ENCODE measurements at regions not wholly inside any gene's neighbourhood (a gene's known extent, or its start where the extent isn't known, plus 50 kb on each side); places are given as distances from the start of the nearest gene placed in this dataset.

- ATAC-seq (ENCODE audit: insufficient read depth, low FRiP score): no peak
- WGBS, 2 donors: 67 to 69% methylated on average over 2 of the region's 2 CpGs
- Histone ChIP-seq H3K9me3 (ENCODE audit: control insufficient read depth in 4 of 4, insufficient read depth in 3 of 4, low read length in 3 of 4) (no peaks in the 10 kb centered on the region), H3K4me3 (no peak overlapping the region), H3K9ac (ENCODE audit: insufficient read depth in 1 of 2, low read length in 2 of 2) (no peak overlapping the region), H3K4me1 (ENCODE audit: control insufficient read depth in 5 of 5, insufficient read depth in 5 of 5, low read length in 5 of 5) (peaks cover 0 to 29% (median 7%) of the 10 kb centered on the region in 5 donors), H3K27ac (ENCODE audit: low read depth in 1 of 2, low read length in 1 of 2) (no peak overlapping the region), H3K27me3 (ENCODE audit: control insufficient read depth in 3 of 3, insufficient read depth in 3 of 3, low read length in 2 of 3) (no peaks in the 10 kb centered on the region), H3K36me3 (ENCODE audit: control insufficient read depth in 4 of 4, insufficient read depth in 4 of 4, low read length in 4 of 4) (no peaks in the 10 kb centered on the region)
- TF ChIP-seq, protein P1, sequence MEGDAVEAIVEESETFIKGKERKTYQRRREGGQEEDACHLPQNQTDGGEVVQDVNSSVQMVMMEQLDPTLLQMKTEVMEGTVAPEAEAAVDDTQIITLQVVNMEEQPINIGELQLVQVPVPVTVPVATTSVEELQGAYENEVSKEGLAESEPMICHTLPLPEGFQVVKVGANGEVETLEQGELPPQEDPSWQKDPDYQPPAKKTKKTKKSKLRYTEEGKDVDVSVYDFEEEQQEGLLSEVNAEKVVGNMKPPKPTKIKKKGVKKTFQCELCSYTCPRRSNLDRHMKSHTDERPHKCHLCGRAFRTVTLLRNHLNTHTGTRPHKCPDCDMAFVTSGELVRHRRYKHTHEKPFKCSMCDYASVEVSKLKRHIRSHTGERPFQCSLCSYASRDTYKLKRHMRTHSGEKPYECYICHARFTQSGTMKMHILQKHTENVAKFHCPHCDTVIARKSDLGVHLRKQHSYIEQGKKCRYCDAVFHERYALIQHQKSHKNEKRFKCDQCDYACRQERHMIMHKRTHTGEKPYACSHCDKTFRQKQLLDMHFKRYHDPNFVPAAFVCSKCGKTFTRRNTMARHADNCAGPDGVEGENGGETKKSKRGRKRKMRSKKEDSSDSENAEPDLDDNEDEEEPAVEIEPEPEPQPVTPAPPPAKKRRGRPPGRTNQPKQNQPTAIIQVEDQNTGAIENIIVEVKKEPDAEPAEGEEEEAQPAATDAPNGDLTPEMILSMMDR (IDR thresholded peaks at IDR 0.05; ENCODE audit: control extremely low read depth, extremely low read depth): no peak
- peak in 2 of 3 donors; percentile 15 to 55 for DNase-seq
Observed at GRCh38 chr3:68482565-68482964, 449.8 kb downstream of the TAFA4 start.

DNA sequence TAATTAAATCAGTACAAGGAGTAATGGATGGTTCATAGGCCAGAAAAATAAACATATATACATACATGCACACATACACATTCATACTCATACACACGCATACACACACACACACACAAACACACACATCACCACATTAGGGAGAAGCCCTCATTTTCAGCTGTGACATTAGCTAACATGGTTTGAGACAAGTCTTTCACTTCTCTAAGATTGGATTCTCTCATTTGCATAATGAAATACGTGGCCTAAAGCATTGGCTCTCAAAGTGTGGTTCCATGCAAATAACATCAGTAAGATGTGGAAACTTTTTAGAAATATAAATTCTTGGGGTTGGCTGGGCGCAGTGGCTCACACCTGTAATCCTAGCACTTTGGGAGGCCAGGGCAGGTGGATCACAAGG lies 452.6 kb downstream of the TAFA4 start:
- ATAC-seq (ENCODE audit: insufficient read depth, low FRiP score): no peak
- no peaks in the 10 kb centered on the region for H3K36me3 ChIP-seq (ENCODE audit: control insufficient read depth in 4 of 4, insufficient read depth in 4 of 4, low read length in 4 of 4)
- 87 to 89% methylated on average over 3 of the region's 3 CpGs for WGBS, 2 donors

GRCh38 chr3:68468695-68469375 lies 463.5 kb downstream of the TAFA4 start:
- 78 to 90% methylated on average over 3 of the region's 3 CpGs for WGBS, 2 donors
- no peak overlapping the region for H3K4me3 ChIP-seq
- TF ChIP-seq, protein P1 (IDR thresholded peaks at IDR 0.05; ENCODE audit: control extremely low read depth, extremely low read depth): no peak
- no peak for DNase-seq
- no peaks in the 10 kb centered on the region for H3K4me1 ChIP-seq (ENCODE audit: control insufficient read depth in 5 of 5, insufficient read depth in 5 of 5, low read length in 5 of 5)
- no peak for ATAC-seq (ENCODE audit: insufficient read depth, low FRiP score)
- H3K27ac ChIP-seq (ENCODE audit: low read depth in 1 of 2, low read length in 1 of 2): no peak overlapping the region
- H3K36me3 ChIP-seq (ENCODE audit: control insufficient read depth in 4 of 4, insufficient read depth in 4 of 4, low read length in 4 of 4): no peaks in the 10 kb centered on the region
- no peaks in the 10 kb centered on the region for H3K27me3 ChIP-seq (ENCODE audit: control insufficient read depth in 3 of 3, insufficient read depth in 3 of 3, low read length in 2 of 3)
- no peak overlapping the region for H3K9ac ChIP-seq (ENCODE audit: insufficient read depth in 1 of 2, low read length in 2 of 2)
- H3K9me3 ChIP-seq (ENCODE audit: control insufficient read depth in 4 of 4, insufficient read depth in 3 of 4, low read length in 3 of 4): no peaks in the 10 kb centered on the region

More for the DNA sequence above, 452.6 kb downstream of the TAFA4 start:
- no peak for DNase-seq
- no peak overlapping the region for H3K9ac ChIP-seq (ENCODE audit: insufficient read depth in 1 of 2, low read length in 2 of 2)
- H3K27me3 ChIP-seq (ENCODE audit: control insufficient read depth in 3 of 3, insufficient read depth in 3 of 3, low read length in 2 of 3): no peaks in the 10 kb centered on the region
- no peak overlapping the region for H3K4me3 ChIP-seq
- no peaks in the 10 kb centered on the region for H3K9me3 ChIP-seq (ENCODE audit: control insufficient read depth in 4 of 4, insufficient read depth in 3 of 4, low read length in 3 of 4)
- H3K27ac ChIP-seq (ENCODE audit: low read depth in 1 of 2, low read length in 1 of 2): no peak overlapping the region
- TF ChIP-seq, protein P1 (IDR thresholded peaks at IDR 0.05; ENCODE audit: control extremely low read depth, extremely low read depth): no peak
- H3K4me1 ChIP-seq (ENCODE audit: control insufficient read depth in 5 of 5, insufficient read depth in 5 of 5, low read length in 5 of 5): peaks cover 0 to 20% (median 7%) of the 10 kb centered on the region in 5 donors

DNA sequence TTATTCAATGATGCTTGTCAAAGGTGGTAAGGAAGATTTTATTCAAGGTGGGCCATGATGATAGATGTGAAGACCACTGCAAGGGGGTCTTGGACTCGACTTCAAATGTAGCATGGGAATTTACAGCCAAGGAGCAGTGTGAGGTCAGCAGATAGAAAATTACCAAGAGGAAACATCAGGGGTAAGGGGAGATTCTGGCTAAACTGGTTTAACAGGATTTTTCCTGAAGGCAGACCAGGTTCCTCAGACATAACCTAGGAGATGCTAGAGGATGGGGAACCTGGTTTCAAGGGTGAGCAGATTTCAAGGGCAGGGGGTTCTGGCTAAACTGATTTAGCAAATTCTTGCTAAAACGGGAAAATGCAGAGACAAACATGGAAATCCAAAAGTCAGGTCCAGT lies 464.9 kb downstream of the TAFA4 start:
- H3K9me3 ChIP-seq (ENCODE audit: control insufficient read depth in 4 of 4, insufficient read depth in 3 of 4, low read length in 3 of 4): no peaks in the 10 kb centered on the region
- H3K4me3 ChIP-seq: no peak overlapping the region
- ATAC-seq (ENCODE audit: insufficient read depth, low FRiP score) (no peak), DNase-seq (no peak)
- H3K27me3 ChIP-seq (ENCODE audit: control insufficient read depth in 3 of 3, insufficient read depth in 3 of 3, low read length in 2 of 3): no peaks in the 10 kb centered on the region
- no peaks in the 10 kb centered on the region for H3K4me1 ChIP-seq (ENCODE audit: control insufficient read depth in 5 of 5, insufficient read depth in 5 of 5, low read length in 5 of 5)
- WGBS, 2 donors: 63 to 64% methylated on average over 2 of the region's 2 CpGs
- no peak overlapping the region for H3K9ac ChIP-seq (ENCODE audit: insufficient read depth in 1 of 2, low read length in 2 of 2)
- no peaks in the 10 kb centered on the region for H3K36me3 ChIP-seq (ENCODE audit: control insufficient read depth in 4 of 4, insufficient read depth in 4 of 4, low read length in 4 of 4)
- H3K27ac ChIP-seq (ENCODE audit: low read depth in 1 of 2, low read length in 1 of 2): no peak overlapping the region
- TF ChIP-seq, protein P1 (IDR thresholded peaks at IDR 0.05; ENCODE audit: control extremely low read depth, extremely low read depth): no peak
